Muscle layer of colon (tissue), 2 donors: ENCODE measurements at regions not wholly inside any gene's neighbourhood (a gene's known extent, or its start where the extent isn't known, plus 50 kb on each side); places are given as distances from the start of the nearest gene placed in this dataset.
"Not testable (repeated sequence)": the region's sequence is repeated elsewhere in the genome, so short reads cannot be mapped to it uniquely, and the experiment has no call there.

Experiments
- H3K27ac ChIP-seq: one replicate; pipeline ENCODE4 v1.7.0; 2013; ENCODE audit warnings: low read depth, mild to moderate bottlenecking, low read length, moderate library complexity
- H3K27me3 ChIP-seq, 2 donors: one replicate each; pipeline ENCODE4 v1.7.0; 2013; ENCODE audit warnings: low read length in 2 of 2, mild to moderate bottlenecking in 2 of 2; ENCODE audit not compliant: insufficient read depth in 2 of 2, control insufficient read depth in 1 of 2
- H3K36me3 ChIP-seq: one replicate; pipeline ENCODE4 v1.7.0; 2013; ENCODE audit warnings: mild to moderate bottlenecking, low read length; ENCODE audit not compliant: insufficient read depth
- H3K4me1 ChIP-seq: one replicate; pipeline ENCODE4 v1.7.0; 2013; ENCODE audit warnings: mild to moderate bottlenecking, low read length; ENCODE audit not compliant: insufficient read depth
- H3K4me3 ChIP-seq, 2 donors: one replicate each; pipeline ENCODE4 v1.7.0; 2013; ENCODE audit warnings: low read length in 2 of 2, low read depth in 1 of 2, mild to moderate bottlenecking in 1 of 2, moderate library complexity in 1 of 2
- H3K9ac ChIP-seq: one replicate; pipeline ENCODE4 v1.7.0; 2013; ENCODE audit warnings: low read length
- H3K9me3 ChIP-seq: one replicate; pipeline ENCODE4 v1.7.0; 2013; ENCODE audit warnings: mild to moderate bottlenecking, low read length
- donor health status: abdominal sarcoma.
- donor health status: Adenocarcinoma of cecum.

DNA sequence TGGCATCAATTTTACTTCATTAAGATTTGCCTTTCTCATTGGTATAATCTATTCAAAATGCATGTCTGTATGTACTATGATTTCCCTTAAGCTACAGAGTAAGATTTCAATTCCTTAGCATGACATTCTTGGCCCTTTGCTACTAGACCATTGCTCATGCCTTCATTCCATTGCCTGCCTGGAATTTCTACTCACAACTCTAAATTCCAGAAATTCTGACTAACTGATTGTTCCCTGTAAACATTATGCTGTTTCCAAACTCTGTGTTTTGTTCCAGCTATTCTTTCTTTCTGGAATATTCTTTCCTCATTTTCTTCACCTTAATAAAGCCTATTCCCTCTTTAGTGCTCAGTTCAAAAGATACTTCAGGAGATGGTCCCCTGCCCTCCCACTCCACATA lies 568.8 kb upstream of the SEMA6A start:
- Histone ChIP-seq H3K4me3 (no peak overlapping the region), H3K27me3 (no peaks in the 10 kb centered on the region), H3K27ac (no peak overlapping the region), H3K9me3 (no peaks in the 10 kb centered on the region), H3K9ac (no peak overlapping the region), H3K36me3 (no peaks in the 10 kb centered on the region), H3K4me1 (no peaks in the 10 kb centered on the region)

GRCh38 chr5:117138523-117138922 lies 563.9 kb upstream of the SEMA6A start:
- Histone ChIP-seq H3K4me3 (no peak overlapping the region), H3K27me3 (no peaks in the 10 kb centered on the region), H3K9ac (no peak overlapping the region), H3K27ac (no peak overlapping the region), H3K4me1 (no peaks in the 10 kb centered on the region), H3K36me3 (no peaks in the 10 kb centered on the region), H3K9me3 (no peaks in the 10 kb centered on the region)

DNA sequence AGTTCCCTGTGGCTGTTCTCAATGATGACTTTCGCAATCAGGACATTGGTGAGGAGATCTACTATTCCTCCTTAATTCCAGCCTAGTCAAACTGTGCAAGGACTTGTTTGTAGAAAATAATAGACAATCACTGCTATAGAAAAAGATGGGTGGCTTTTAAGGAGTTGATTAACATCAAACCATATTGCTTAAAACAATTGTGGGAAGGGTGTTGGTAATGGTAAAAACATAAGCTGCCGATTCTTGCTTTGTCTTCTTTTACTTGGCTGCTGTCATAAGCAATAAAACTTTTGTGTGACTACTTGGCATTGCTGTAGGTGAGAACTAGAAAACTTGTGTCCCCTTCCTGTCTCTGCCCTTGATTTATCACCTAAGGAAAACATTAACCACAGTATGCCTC lies 561.2 kb upstream of the SEMA6A start:
- Histone ChIP-seq H3K27ac (no peak overlapping the region), H3K4me1 (no peaks in the 10 kb centered on the region), H3K9me3 (no peaks in the 10 kb centered on the region), H3K4me3 (no peak overlapping the region), H3K27me3 (no peaks in the 10 kb centered on the region), H3K36me3 (no peaks in the 10 kb centered on the region), H3K9ac (no peak overlapping the region)

- Histone ChIP-seq H3K4me1 (no peaks in the 10 kb centered on the region), H3K4me3 (no peak overlapping the region), H3K27me3 (no peaks in the 10 kb centered on the region), H3K9me3 (no peaks in the 10 kb centered on the region), H3K36me3 (no peaks in the 10 kb centered on the region), H3K9ac (no peak overlapping the region), H3K27ac (no peak overlapping the region)
Observed at GRCh38 chr5:117133198-117133597, 558.6 kb upstream of the SEMA6A start.

DNA sequence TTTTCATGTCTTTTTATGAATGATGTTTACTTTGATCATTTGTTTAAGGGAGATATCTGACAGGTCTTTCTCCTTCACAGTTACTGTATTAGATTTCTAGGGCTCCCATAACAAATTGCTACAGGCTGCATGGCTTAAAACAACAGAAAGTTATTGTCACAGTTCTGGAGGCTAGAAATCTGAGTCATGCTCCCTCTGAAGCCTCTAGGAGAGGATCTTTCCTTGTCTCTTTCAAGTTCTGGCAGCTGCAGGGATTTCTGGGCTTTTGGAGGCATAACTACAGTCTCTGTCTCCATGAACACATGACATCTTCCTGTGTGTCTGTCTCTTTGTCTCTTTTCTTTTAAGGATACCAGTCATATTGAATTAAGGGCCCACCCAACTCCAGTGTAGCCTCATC lies 557.3 kb upstream of the SEMA6A start:
- Histone ChIP-seq H3K36me3 (no peaks in the 10 kb centered on the region), H3K4me1 (no peaks in the 10 kb centered on the region), H3K27ac (no peak overlapping the region), H3K27me3 (no peaks in the 10 kb centered on the region), H3K4me3 (no peak overlapping the region), H3K9me3 (no peaks in the 10 kb centered on the region), H3K9ac (no peak overlapping the region)

- Histone ChIP-seq H3K9me3 (no peaks in the 10 kb centered on the region), H3K27me3 (no peaks in the 10 kb centered on the region), H3K27ac (no peak overlapping the region), H3K4me3 (no peak overlapping the region), H3K36me3 (no peaks in the 10 kb centered on the region), H3K9ac (no peak overlapping the region), H3K4me1 (no peaks in the 10 kb centered on the region)
Observed at GRCh38 chr5:117131048-117131679, 556.5 kb upstream of the SEMA6A start.

DNA sequence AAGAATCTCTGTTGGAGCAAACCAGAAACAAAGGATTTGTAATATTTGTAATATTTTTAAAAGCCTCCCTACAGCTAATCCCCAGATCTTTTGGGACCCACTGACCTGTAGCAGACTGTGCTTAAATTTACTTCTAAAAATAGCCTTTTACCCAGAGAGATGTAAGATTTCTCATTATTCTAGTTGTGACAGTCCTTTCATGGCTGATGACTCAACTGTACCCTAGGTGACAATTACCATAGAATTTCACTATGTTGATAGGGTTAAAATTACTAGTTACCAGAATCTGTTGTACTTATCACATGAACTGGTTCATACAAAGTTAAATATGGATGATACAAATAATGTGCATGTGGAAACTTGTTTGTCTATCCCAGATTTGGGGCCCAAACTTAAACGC lies 543.9 kb upstream of the SEMA6A start:
- H3K27me3 ChIP-seq: no peaks in the 10 kb centered on the region
- no peak overlapping the region for H3K27ac ChIP-seq
- no peaks in the 10 kb centered on the region for H3K9me3 ChIP-seq
- no peaks in the 10 kb centered on the region for H3K36me3 ChIP-seq
- no peaks in the 10 kb centered on the region for H3K4me1 ChIP-seq
- no peak overlapping the region for H3K4me3 ChIP-seq
- no peak overlapping the region for H3K9ac ChIP-seq

- H3K27ac ChIP-seq, H3K4me3 ChIP-seq, H3K4me1 ChIP-seq, H3K9me3 ChIP-seq, H3K9ac ChIP-seq, H3K36me3 ChIP-seq, H3K27me3 ChIP-seq: not testable (repeated sequence)
Observed at GRCh38 chr5:117117314-117117713, 542.7 kb upstream of the SEMA6A start.

- no peaks in the 10 kb centered on the region for H3K27me3 ChIP-seq
- no peaks in the 10 kb centered on the region for H3K9me3 ChIP-seq
- H3K4me3 ChIP-seq: no peak overlapping the region
- no peak overlapping the region for H3K27ac ChIP-seq
- no peaks in the 10 kb centered on the region for H3K4me1 ChIP-seq
- no peak overlapping the region for H3K9ac ChIP-seq
- H3K36me3 ChIP-seq: no peaks in the 10 kb centered on the region
Observed at GRCh38 chr5:117110548-117110947, 535.9 kb upstream of the SEMA6A start.

- no peak overlapping the region for H3K9ac ChIP-seq
- no peak overlapping the region for H3K27ac ChIP-seq
- H3K36me3 ChIP-seq: no peaks in the 10 kb centered on the region
- no peak overlapping the region for H3K4me3 ChIP-seq
- H3K4me1 ChIP-seq: no peaks in the 10 kb centered on the region
- no peaks in the 10 kb centered on the region for H3K27me3 ChIP-seq
- no peaks in the 10 kb centered on the region for H3K9me3 ChIP-seq
Observed at GRCh38 chr5:117107859-117108258, 533.2 kb upstream of the SEMA6A start.

DNA sequence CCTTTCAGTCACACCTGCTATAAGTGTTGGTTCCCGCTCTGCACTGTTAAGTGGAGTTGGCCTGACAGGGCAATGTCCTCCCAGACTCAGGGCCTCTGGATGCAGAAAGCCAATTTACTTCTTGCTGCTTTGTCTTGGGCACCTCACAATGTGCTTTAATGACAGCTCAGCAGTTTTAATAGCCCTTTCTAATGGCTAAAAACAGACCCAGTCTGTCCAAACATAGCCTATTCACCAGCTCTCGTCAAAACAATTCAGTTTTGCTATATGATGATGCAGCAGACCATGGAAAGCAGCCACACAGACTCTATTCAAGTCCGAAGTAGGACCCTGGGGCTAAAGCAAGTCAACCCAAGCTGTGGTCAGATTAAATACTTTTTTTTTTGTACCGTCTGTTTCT lies 529.1 kb upstream of the SEMA6A start:
- no peaks in the 10 kb centered on the region for H3K4me1 ChIP-seq
- H3K4me3 ChIP-seq: no peak overlapping the region
- no peak overlapping the region for H3K9ac ChIP-seq

GRCh38 chr5:117102591-117102990 lies 528.0 kb upstream of the SEMA6A start:
- no peaks in the 10 kb centered on the region for H3K36me3 ChIP-seq
- no peak overlapping the region for H3K4me3 ChIP-seq
- no peak overlapping the region for H3K27ac ChIP-seq
- no peak overlapping the region for H3K9ac ChIP-seq
- H3K4me1 ChIP-seq: no peaks in the 10 kb centered on the region
- no peaks in the 10 kb centered on the region for H3K27me3 ChIP-seq
- H3K9me3 ChIP-seq: no peaks in the 10 kb centered on the region

More for the DNA sequence above, 529.1 kb upstream of the SEMA6A start:
- no peaks in the 10 kb centered on the region for H3K36me3 ChIP-seq
- no peak overlapping the region for H3K27ac ChIP-seq
- H3K27me3 ChIP-seq: no peaks in the 10 kb centered on the region
- H3K9me3 ChIP-seq: no peaks in the 10 kb centered on the region
